SH-SY5Y (cell line): ENCODE measurements at regions not wholly inside any gene's neighbourhood (a gene's known extent, or its start where the extent isn't known, plus 50 kb on each side); places are given as distances from the start of the nearest gene placed in this dataset.

Experiments
- GATA2 ChIP-seq: IDR thresholded peaks from 2 replicates; pipeline ENCODE4 v1.6.1; 2011; ENCODE audit warnings: mild to moderate bottlenecking, low read depth, low read length
- GATA3 ChIP-seq: IDR thresholded peaks from 2 replicates; pipeline ENCODE4 v1.6.1; 2011; ENCODE audit warnings: low read depth, mild to moderate bottlenecking, low read length, moderate library complexity

- TF ChIP-seq GATA2 (no peak), GATA3 (no peak)
Measured at GRCh38 chr1:9435854-9436640, 103.2 kb upstream of the SLC25A33 start.

GRCh38 chr1:9437961-9438430 is 101.3 kb upstream of the SLC25A33 start:
- no peak for TF ChIP-seq GATA2

GRCh38 chr1:9438431-9439073 is 100.7 kb upstream of the SLC25A33 start:
- TF ChIP-seq GATA2, result no peak
- no peak for TF ChIP-seq GATA3

GRCh38 chr1:9439074-9439761 is 100.0 kb upstream of the SLC25A33 start:
- TF ChIP-seq GATA2 (no peak), GATA3 (no peak)

GRCh38 chr1:9440261-9440660 is 99.0 kb upstream of the SLC25A33 start:
- no peak for TF ChIP-seq GATA2
- TF ChIP-seq GATA3, result no peak

GRCh38 chr1:9440763-9441194 is 98.5 kb upstream of the SLC25A33 start:
- TF ChIP-seq GATA3 (no peak), GATA2 (no peak)

GRCh38 chr1:9441451-9442133 is 97.7 kb upstream of the SLC25A33 start:
- no peak for TF ChIP-seq GATA3
- no peak for TF ChIP-seq GATA2

GRCh38 chr1:9442278-9442846 is 96.9 kb upstream of the SLC25A33 start:
- TF ChIP-seq GATA3 (no peak), GATA2 (no peak)

GRCh38 chr1:9442986-9443385 is 96.3 kb upstream of the SLC25A33 start:
- TF ChIP-seq GATA3 (no peak), GATA2 (no peak)

GRCh38 chr1:9443913-9444445 is 95.3 kb upstream of the SLC25A33 start:
- no peak for TF ChIP-seq GATA3
- TF ChIP-seq GATA2, result no peak

GRCh38 chr1:9444532-9444931 is 94.7 kb upstream of the SLC25A33 start:
- TF ChIP-seq GATA3 (no peak), GATA2 (no peak)

- TF ChIP-seq GATA2 (no peak), GATA3 (no peak)
Measured at GRCh38 chr1:9447215-9447960, 91.9 kb upstream of the SLC25A33 start.

GRCh38 chr1:9448132-9449109 is 90.8 kb upstream of the SLC25A33 start:
- no peak for TF ChIP-seq GATA3
